HL-60 (cell line): ENCODE measurements at regions not wholly inside any gene's neighbourhood (a gene's known extent, or its start where the extent isn't known, plus 50 kb on each side); places are given as distances from the start of the nearest gene placed in this dataset.

ENCODE experiments used
- DNase-seq, 2 experiments: peaks; one replicate each; pipeline ENCODE4 v3.0.0-alpha.2; 2010 to 2020; ENCODE audit warnings: low read depth in 1 of 2, low spot score in 1 of 2
- H3K27ac ChIP-seq: fragments of 250-450 bp; sonication (Bioruptor Pico); replicated peaks from 2 replicates; pipeline ENCODE4 v1.5.1; 2020; ENCODE audit warnings: mild to moderate bottlenecking, moderate library complexity
- H3K27me3 ChIP-seq: fragments of 250-450 bp; sonication (Bioruptor Pico); 2 replicates; pipeline ENCODE4 v1.5.1; 2021; ENCODE audit warnings: mild to moderate bottlenecking, moderate library complexity; ENCODE audit not compliant: insufficient read depth, poor library complexity, severe bottlenecking
- H3K4me3 ChIP-seq: replicated peaks from 2 replicates; pipeline ENCODE4 v1.5.1; 2011; ENCODE audit warnings: mild to moderate bottlenecking, control low read depth, low read length; ENCODE audit not compliant: insufficient read depth
- CTCF ChIP-seq: IDR thresholded peaks from one replicate; pipeline ENCODE4 v1.5.1; 2011; ENCODE audit warnings: low read length, control low read depth, inconsistent platforms; ENCODE audit not compliant: insufficient read depth
- GABPA ChIP-seq: IDR thresholded peaks from 2 replicates; pipeline ENCODE4 v1.6.1; 2012; ENCODE audit warnings: low read depth
- POLR2AphosphoS5 ChIP-seq: IDR thresholded peaks from 2 replicates; pipeline ENCODE4 v1.6.1; 2012; ENCODE audit warnings: low read depth
- REST ChIP-seq: IDR thresholded peaks from 2 replicates; pipeline ENCODE4 v1.6.1; 2012; ENCODE audit warnings: low read depth; ENCODE audit not compliant: insufficient replicate concordance
- SPI1 ChIP-seq: IDR thresholded peaks from 2 replicates; pipeline ENCODE4 v1.6.1; 2012; ENCODE audit warnings: low read depth, mild to moderate bottlenecking, borderline replicate concordance

GRCh38 chr2:121160366-121160765, 124.6 kb downstream of the TFCP2L1 start:
- Histone ChIP-seq H3K27me3 (no peaks in the 10 kb centered on the region), H3K27ac (no peak overlapping the region), H3K4me3 (no peak overlapping the region)
- TF ChIP-seq CTCF, result no peak
- no peak for TF ChIP-seq GABPA
- no peak for TF ChIP-seq SPI1
- no peak for TF ChIP-seq REST
- no peak for TF ChIP-seq POLR2AphosphoS5
- no peak for DNase-seq

GRCh38 chr2:121161272-121161671, 123.7 kb downstream of the TFCP2L1 start:
- H3K27ac ChIP-seq, result no peak overlapping the region
- no peak for DNase-seq
- H3K27me3 ChIP-seq, result no peaks in the 10 kb centered on the region
- TF ChIP-seq REST (no peak), GABPA (no peak), CTCF (no peak), POLR2AphosphoS5 (no peak)
- H3K4me3 ChIP-seq, result no peak overlapping the region

- Histone ChIP-seq H3K4me3 (no peak overlapping the region), H3K27me3 (no peaks in the 10 kb centered on the region), H3K27ac (no peak overlapping the region)
- TF ChIP-seq SPI1 (no peak), POLR2AphosphoS5 (no peak), CTCF (no peak), GABPA (no peak), REST (no peak)
- no peak for DNase-seq
Measured at GRCh38 chr2:121162893-121163292, 122.1 kb downstream of the TFCP2L1 start.
